Colonic mucosa (tissue), 4 donors: ENCODE measurements at regions not wholly inside any gene's neighbourhood (a gene's known extent, or its start where the extent isn't known, plus 50 kb on each side); places are given as distances from the start of the nearest gene placed in this dataset.

Experiments used
- DNase-seq: peaks from one replicate; pipeline ENCODE4 v3.0.0-alpha.2; 2020
- H3K27ac ChIP-seq: fragments of 200-600 bp; one replicate; pipeline ENCODE4 v1.8.0; 2021
- H3K27me3 ChIP-seq: fragments of 200-600 bp; one replicate; pipeline ENCODE4 v1.8.0; 2021
- H3K36me3 ChIP-seq: fragments of 200-600 bp; one replicate; pipeline ENCODE4 v1.8.0; 2021
- H3K4me1 ChIP-seq: fragments of 200-600 bp; one replicate; pipeline ENCODE4 v1.8.0; 2021; ENCODE audit warnings: mild to moderate bottlenecking
- H3K4me3 ChIP-seq: fragments of 200-600 bp; one replicate; pipeline ENCODE4 v1.8.0; 2021
- H3K9ac ChIP-seq, 2 donors: one replicate each; pipeline ENCODE4 v1.7.0; 2013; ENCODE audit warnings: control low read depth in 2 of 2, low read depth in 2 of 2, low read length in 2 of 2
- H3K9me3 ChIP-seq: fragments of 200-600 bp; one replicate; pipeline ENCODE4 v1.8.0; 2021
- CTCF ChIP-seq: fragments of 200-600 bp; IDR thresholded peaks from one replicate; pipeline ENCODE4 v1.8.0; 2022; ENCODE audit warnings: antibody characterized with exemption, mild to moderate bottlenecking
- intact Hi-C: fragments of 100-400 bp; cut with DNase I; formaldehyde crosslinking; loops from one replicate; pipeline ENCODE4 v1.14.1; 2022
- donor health status: healthy.
- donor health status: DM: no; HTN: no; CAD: no.
- donor health status: DM: no; HTN: no; CAD: no.

- H3K4me1 ChIP-seq = no peaks in the 10 kb centered on the region
- TF ChIP-seq CTCF = no peak
- H3K27me3 ChIP-seq = no peaks in the 10 kb centered on the region
- H3K9me3 ChIP-seq = no peaks in the 10 kb centered on the region
- intact Hi-C loops = no loop called here
- H3K36me3 ChIP-seq = no peaks in the 10 kb centered on the region
- DNase-seq = no peak
- H3K27ac ChIP-seq = no peak overlapping the region
- H3K9ac ChIP-seq = no peak overlapping the region
- H3K4me3 ChIP-seq = no peak overlapping the region
These were observed 215.4 kb upstream of the OSR1 start for GRCh38 chr2:19573784-19574183.

GRCh38 chr2:19571773-19572172 is 213.3 kb upstream of the OSR1 start:
- Histone ChIP-seq H3K4me1 (no peaks in the 10 kb centered on the region), H3K36me3 (no peaks in the 10 kb centered on the region), H3K27ac (no peak overlapping the region), H3K9me3 (no peaks in the 10 kb centered on the region), H3K27me3 (no peaks in the 10 kb centered on the region), H3K9ac (no peak overlapping the region), H3K4me3 (no peak overlapping the region)
- no peak for TF ChIP-seq CTCF
- intact Hi-C loops = no loop called here
- no peak for DNase-seq

- Histone ChIP-seq H3K4me1 (no peaks in the 10 kb centered on the region), H3K9me3 (no peaks in the 10 kb centered on the region), H3K27ac (no peak overlapping the region), H3K36me3 (no peaks in the 10 kb centered on the region), H3K9ac (no peak overlapping the region), H3K4me3 (no peak overlapping the region), H3K27me3 (no peaks in the 10 kb centered on the region)
- intact Hi-C loops = no loop called here
- no peak for DNase-seq
- no peak for TF ChIP-seq CTCF
These were observed 210.9 kb upstream of the OSR1 start for GRCh38 chr2:19569300-19569791.

- H3K9me3 ChIP-seq = no peaks in the 10 kb centered on the region
- no peaks in the 10 kb centered on the region for H3K36me3 ChIP-seq
- no peak for DNase-seq
- no peak overlapping the region for H3K9ac ChIP-seq
- no peak for TF ChIP-seq CTCF
- H3K4me1 ChIP-seq = no peaks in the 10 kb centered on the region
- intact Hi-C loops = no loop called here
- H3K4me3 ChIP-seq = no peak overlapping the region
- H3K27me3 ChIP-seq = no peaks in the 10 kb centered on the region
- H3K27ac ChIP-seq = no peak overlapping the region
These were observed 210.4 kb upstream of the OSR1 start for GRCh38 chr2:19568809-19569208.

GRCh38 chr2:19560785-19561184 is 202.4 kb upstream of the OSR1 start:
- no peak for TF ChIP-seq CTCF
- H3K36me3 ChIP-seq = no peaks in the 10 kb centered on the region
- no peak for DNase-seq

More at GRCh38 chr2:19560785-19561184, 202.4 kb upstream of the OSR1 start:
- Histone ChIP-seq H3K9ac (no peak overlapping the region), H3K4me3 (no peak overlapping the region), H3K27me3 (no peaks in the 10 kb centered on the region), H3K27ac (no peak overlapping the region), H3K9me3 (no peaks in the 10 kb centered on the region), H3K4me1 (no peaks in the 10 kb centered on the region)
- intact Hi-C loops = no loop called here
